CD14-positive monocyte (primary cell): ENCODE measurements at regions not wholly inside any gene's neighbourhood (a gene's known extent, or its start where the extent isn't known, plus 50 kb on each side); places are given as distances from the start of the nearest gene placed in this dataset.

Experiments used
- DNase-seq, 3 donors: peaks; one replicate each; pipeline ENCODE4 v3.0.0-alpha.2; 2011 to 2022
- H2AFZ ChIP-seq: 2 replicates; pipeline ENCODE4 v1.6.0; 2012; ENCODE audit warnings: mild to moderate bottlenecking, low read depth, low read length, inconsistent platforms; ENCODE audit not compliant: insufficient read depth, poor library complexity, severe bottlenecking
- H3K27ac ChIP-seq, 2 donors: 1 replicate in 1 of 2; 2 replicates in 1 of 2; pipeline ENCODE4 v1.5.1; 2012 to 2013; ENCODE audit warnings: low read length in 2 of 2, control low read depth in 1 of 2, inconsistent platforms in 1 of 2, low read depth in 1 of 2, mild to moderate bottlenecking in 1 of 2
- H3K27me3 ChIP-seq, 2 donors: one replicate each; pipeline versions ENCODE4 v1.6.0 to v1.6.1; 2011 to 2013; ENCODE audit warnings: low read length in 2 of 2; ENCODE audit not compliant: control insufficient read depth in 2 of 2, insufficient read depth in 2 of 2
- H3K36me3 ChIP-seq, 2 donors: replicated peaks in 1 of 2; 1 replicate in 1 of 2; 2 replicates in 1 of 2; pipeline versions ENCODE4 v1.5.1 to v1.6.1; 2012 to 2013; ENCODE audit warnings: low read length in 2 of 2, control low read depth in 1 of 2, inconsistent platforms in 1 of 2, mild to moderate bottlenecking in 1 of 2; ENCODE audit not compliant: insufficient read depth in 2 of 2, control insufficient read depth in 1 of 2
- H3K4me1 ChIP-seq, 2 donors: 1 replicate in 1 of 2; 2 replicates in 1 of 2; pipeline versions ENCODE4 v1.5.1 to v1.6.1; 2012 to 2013; ENCODE audit warnings: low read length in 2 of 2, control low read depth in 1 of 2, inconsistent platforms in 1 of 2, mild to moderate bottlenecking in 1 of 2, moderate library complexity in 1 of 2; ENCODE audit not compliant: insufficient read depth in 2 of 2, control insufficient read depth in 1 of 2
- H3K4me2 ChIP-seq: replicated peaks from 2 replicates; pipeline ENCODE3; 2012; ENCODE audit warnings: low read length, moderate library complexity, mild to moderate bottlenecking; ENCODE audit not compliant: poor library complexity, severe bottlenecking; ENCODE audit errors: extremely low read depth
- H3K4me3 ChIP-seq, 3 experiments: fragments of 200-600 bp in 1 of 3; sonication (generic) in 1 of 3; replicated peaks in 1 of 3; 1 replicate in 2 of 3; 2 replicates in 1 of 3; pipeline ENCODE4 v1.5.1; 2011 to 2013; ENCODE audit warnings: low read length in 3 of 3, mild to moderate bottlenecking in 3 of 3, control low read depth in 2 of 3, low read depth in 2 of 3, inconsistent platforms in 1 of 3, moderate library complexity in 1 of 3
- H3K79me2 ChIP-seq: 2 replicates; pipeline ENCODE4 v1.6.0; 2012; ENCODE audit warnings: mild to moderate bottlenecking, control low read depth, inconsistent platforms, low read length, moderate library complexity; ENCODE audit not compliant: insufficient read depth
- H3K9ac ChIP-seq: 2 replicates; pipeline ENCODE4 v1.6.0; 2017; ENCODE audit warnings: low read length, mild to moderate bottlenecking; ENCODE audit not compliant: insufficient read depth, poor library complexity, severe bottlenecking
- H3K9me3 ChIP-seq, 2 donors: replicated peaks in 1 of 2; 1 replicate in 1 of 2; 2 replicates in 1 of 2; pipeline versions ENCODE4 v1.5.1 to v1.6.1; 2012 to 2013; ENCODE audit warnings: low read length in 2 of 2, control low read depth in 1 of 2; ENCODE audit not compliant: control insufficient read depth in 1 of 2, insufficient read depth in 1 of 2
- H4K20me1 ChIP-seq: 2 replicates; pipeline ENCODE4 v1.6.0; 2012; ENCODE audit warnings: mild to moderate bottlenecking, low read length, control low read depth, moderate library complexity; ENCODE audit not compliant: insufficient read depth
- H3K27ac Mint-ChIP-seq, 7 donors: one replicate each; pipeline ENCODE4 v1.8.0; 2020; ENCODE audit warnings: mild to moderate bottlenecking in 7 of 7, mixed read lengths in 7 of 7, moderate library complexity in 6 of 7, inconsistent platforms in 2 of 7
- H3K27me3 Mint-ChIP-seq, 3 donors: one replicate each; pipeline ENCODE4 v1.8.0; 2021 to 2022; ENCODE audit warnings: low read depth in 3 of 3, mild to moderate bottlenecking in 3 of 3, mixed read lengths in 3 of 3, moderate library complexity in 3 of 3, inconsistent platforms in 1 of 3
- H3K36me3 Mint-ChIP-seq, 2 donors: one replicate each; pipeline ENCODE4 v1.8.0; 2020; ENCODE audit warnings: mixed read lengths in 2 of 2, inconsistent platforms in 1 of 2, mild to moderate bottlenecking in 1 of 2
- H3K4me1 Mint-ChIP-seq: one replicate; pipeline ENCODE4 v1.8.0; 2020; ENCODE audit warnings: mild to moderate bottlenecking, mixed read lengths
- H3K4me3 Mint-ChIP-seq, 2 donors: one replicate each; pipeline ENCODE4 v1.8.0; 2020; ENCODE audit warnings: mild to moderate bottlenecking in 2 of 2, mixed read lengths in 2 of 2, moderate library complexity in 1 of 2
- H3K9me3 Mint-ChIP-seq, 7 donors: one replicate each; pipeline ENCODE4 v1.8.0; 2020 to 2022; ENCODE audit warnings: mixed read lengths in 7 of 7, mild to moderate bottlenecking in 6 of 7, moderate library complexity in 6 of 7, inconsistent platforms in 2 of 7
- WGBS: methylation state at CpG from one replicate; pipeline ENCODE4 v1.1.5; 2013; ENCODE audit warnings: missing lambda C conversion rate; ENCODE audit not compliant: insufficient coverage; 5-methylcytosine and 5-hydroxymethylcytosine counted together
- intact Hi-C, 2 donors: fragments of 100-400 bp; cut with micrococcal nuclease; formaldehyde crosslinking; loops; one replicate each; pipeline versions ENCODE4 v1.15.0 to v1.15.1; 2023
- TF ChIP-seq, protein P1 (sequence below): fragments of 200-600 bp; IDR thresholded peaks from one replicate; pipeline ENCODE4 v1.8.0; 2022; ENCODE audit warnings: antibody characterized with exemption, mild to moderate bottlenecking

DNA sequence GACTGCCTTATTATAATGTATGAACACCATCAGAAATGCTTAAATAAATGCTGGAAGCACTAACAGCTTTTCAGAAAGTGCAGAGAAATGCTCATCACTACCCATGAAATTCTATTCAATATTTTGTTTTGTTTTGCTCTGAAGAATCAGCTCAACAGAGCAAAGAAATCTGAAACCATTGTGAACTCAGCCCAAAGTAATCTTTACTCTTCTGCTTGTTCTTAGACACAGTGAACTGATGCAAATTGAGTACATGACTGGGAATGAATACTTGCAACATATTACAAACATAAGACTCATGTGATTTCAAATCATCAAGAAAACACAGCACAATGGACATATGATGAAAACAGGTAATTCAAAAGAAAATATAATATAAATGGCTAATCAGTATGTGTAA lies 404.6 kb upstream of the OPRM1 start:
- H4K20me1 ChIP-seq, result no peaks in the 10 kb centered on the region
- no peaks in the 10 kb centered on the region for H3K27me3 ChIP-seq
- H3K4me2 ChIP-seq, result no peak overlapping the region
- H3K36me3 Mint-ChIP-seq, result no peaks in the 10 kb centered on the region
- TF ChIP-seq, protein P1, sequence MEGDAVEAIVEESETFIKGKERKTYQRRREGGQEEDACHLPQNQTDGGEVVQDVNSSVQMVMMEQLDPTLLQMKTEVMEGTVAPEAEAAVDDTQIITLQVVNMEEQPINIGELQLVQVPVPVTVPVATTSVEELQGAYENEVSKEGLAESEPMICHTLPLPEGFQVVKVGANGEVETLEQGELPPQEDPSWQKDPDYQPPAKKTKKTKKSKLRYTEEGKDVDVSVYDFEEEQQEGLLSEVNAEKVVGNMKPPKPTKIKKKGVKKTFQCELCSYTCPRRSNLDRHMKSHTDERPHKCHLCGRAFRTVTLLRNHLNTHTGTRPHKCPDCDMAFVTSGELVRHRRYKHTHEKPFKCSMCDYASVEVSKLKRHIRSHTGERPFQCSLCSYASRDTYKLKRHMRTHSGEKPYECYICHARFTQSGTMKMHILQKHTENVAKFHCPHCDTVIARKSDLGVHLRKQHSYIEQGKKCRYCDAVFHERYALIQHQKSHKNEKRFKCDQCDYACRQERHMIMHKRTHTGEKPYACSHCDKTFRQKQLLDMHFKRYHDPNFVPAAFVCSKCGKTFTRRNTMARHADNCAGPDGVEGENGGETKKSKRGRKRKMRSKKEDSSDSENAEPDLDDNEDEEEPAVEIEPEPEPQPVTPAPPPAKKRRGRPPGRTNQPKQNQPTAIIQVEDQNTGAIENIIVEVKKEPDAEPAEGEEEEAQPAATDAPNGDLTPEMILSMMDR, result no peak
- peaks cover 0 to 13% (median 4%) of the 10 kb centered on the region in 7 donors for H3K9me3 Mint-ChIP-seq
- H3K4me3 ChIP-seq, result no peak overlapping the region
- no peaks in the 10 kb centered on the region for H3K36me3 ChIP-seq
- H3K27me3 Mint-ChIP-seq, result no peaks in the 10 kb centered on the region
- H3K27ac ChIP-seq, result no peak overlapping the region
- H3K27ac Mint-ChIP-seq, result no peak overlapping the region
- H3K9ac ChIP-seq, result no peak overlapping the region
- H3K4me1 ChIP-seq, result no peaks in the 10 kb centered on the region
- H3K79me2 ChIP-seq, result no peaks in the 10 kb centered on the region
- intact Hi-C loops, result no loop called here
- no peaks in the 10 kb centered on the region for H3K4me1 Mint-ChIP-seq
- H3K9me3 ChIP-seq, result peaks cover 4 to 7% of the 10 kb centered on the region in 2 donors
- DNase-seq, result no peak
- no peak overlapping the region for H3K4me3 Mint-ChIP-seq
- no peak overlapping the region for H2AFZ ChIP-seq

DNA sequence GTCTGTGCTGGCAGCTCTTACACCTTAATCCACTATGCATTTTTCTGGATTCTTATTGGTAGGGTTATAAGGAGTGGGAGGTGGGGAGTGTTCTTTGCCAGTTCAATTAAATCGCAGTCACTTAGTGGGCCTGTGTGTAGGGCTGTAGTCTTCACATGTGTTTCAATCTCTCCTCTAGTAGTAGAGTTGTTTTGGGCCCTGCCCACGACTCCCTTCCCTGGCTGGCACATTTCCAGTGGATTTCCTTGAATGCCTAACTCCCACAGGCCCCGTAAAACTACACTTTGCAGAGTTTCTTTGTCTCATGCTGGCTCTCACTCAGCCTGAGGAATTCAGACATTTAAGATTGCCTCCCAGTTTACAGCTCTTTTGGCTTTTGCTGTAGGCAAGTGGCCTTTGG lies 414.0 kb upstream of the OPRM1 start:
- peaks cover 0 to 7% (median 0%) of the 10 kb centered on the region in 7 donors for H3K9me3 Mint-ChIP-seq

More for the DNA sequence above, 414.0 kb upstream of the OPRM1 start:
- Histone ChIP-seq H2AFZ (no peak overlapping the region), H3K9me3 (peaks cover 2 to 4% of the 10 kb centered on the region in 2 donors), H3K9ac (no peak overlapping the region), H3K27me3 (no peaks in the 10 kb centered on the region), H3K4me3 (no peak overlapping the region), H4K20me1 (no peaks in the 10 kb centered on the region), H3K4me2 (no peak overlapping the region), H3K79me2 (no peaks in the 10 kb centered on the region), H3K4me1 (no peaks in the 10 kb centered on the region), H3K27ac (no peak overlapping the region), H3K36me3 (no peaks in the 10 kb centered on the region)
- Mint-ChIP-seq H3K4me3 (no peak overlapping the region), H3K27me3 (peaks cover 0 to 2% (median 0%) of the 10 kb centered on the region in 3 donors), H3K4me1 (no peaks in the 10 kb centered on the region), H3K36me3 (no peaks in the 10 kb centered on the region), H3K27ac (no peak overlapping the region)
- no peak for DNase-seq
- intact Hi-C loops, result no loop called here
- TF ChIP-seq, protein P1, result no peak
- WGBS, result 50% methylated on average over 2 of the region's 3 CpGs
